Endothelial cell of umbilical vein (primary cell): ENCODE measurements at regions not wholly inside any gene's neighbourhood (a gene's known extent, or its start where the extent isn't known, plus 50 kb on each side); places are given as distances from the start of the nearest gene placed in this dataset.

ENCODE experiments used
- BruUV-seq: library from RNA; stranded (reverse); fragments of 400-500 nt; replicated peaks from 2 replicates; lab custom pipeline; 2021; lab: Mats Ljungman, UMichigan
- CTCF ChIA-PET: fragments of 300-600, 350-600 bp; sonication (Branson Sonifier 250); formaldehyde crosslinking; loops from one replicate; lab custom pipeline; 2021; ENCODE audit warnings: antibody characterized with exemption, inconsistent platforms; lab: Charles Lee
- POLR2A ChIA-PET: fragments of 300-600, 350-600 bp; sonication (Branson Sonifier 250); formaldehyde crosslinking; loops from one replicate; lab custom pipeline; 2021; ENCODE audit warnings: antibody characterized with exemption, inconsistent platforms; lab: Charles Lee
- DNase-seq: peaks from one replicate; pipeline ENCODE4 v3.0.0-alpha.2; 2011; ENCODE audit warnings: low read depth, low spot score
- FAIRE-seq: peaks from 2 replicates; lab custom pipeline; 2011; peaks lifted over from hg19 to GRCh38; lab: Jason Lieb, UNC
- H2AFZ ChIP-seq: 2 replicates; pipeline ENCODE4 v1.6.0; 2012; ENCODE audit warnings: low read depth, low read length, control low read depth, inconsistent platforms
- H3K27ac ChIP-seq: 2 replicates; pipeline ENCODE4 v1.5.1; 2011; ENCODE audit warnings: low read depth, mild to moderate bottlenecking, control low read depth, low read length, moderate library complexity; ENCODE audit not compliant: insufficient read depth
- H3K27me3 ChIP-seq, 2 experiments: 2 replicates each; pipeline versions ENCODE4 v1.6.0 to v1.6.1; 2011; ENCODE audit warnings: low read length in 2 of 2, mixed read lengths in 1 of 2; ENCODE audit not compliant: control insufficient read depth in 2 of 2, insufficient read depth in 2 of 2
- H3K36me3 ChIP-seq, 2 experiments: 2 replicates in 1 of 2; 3 replicates in 1 of 2; pipeline ENCODE4 v1.5.1; 2011; ENCODE audit warnings: low read length in 2 of 2, mild to moderate bottlenecking in 1 of 2, moderate library complexity in 1 of 2; ENCODE audit not compliant: control insufficient read depth in 2 of 2, insufficient read depth in 2 of 2; ENCODE audit errors: extremely low read depth in 1 of 2
- H3K4me1 ChIP-seq: 3 replicates; pipeline ENCODE4 v1.5.1; 2011; ENCODE audit warnings: mild to moderate bottlenecking, low read length; ENCODE audit not compliant: control insufficient read depth, insufficient read depth; ENCODE audit errors: extremely low read depth
- H3K4me2 ChIP-seq: 2 replicates; pipeline ENCODE4 v1.6.1; 2011; ENCODE audit warnings: low read length, control low read depth, mixed read lengths; ENCODE audit not compliant: insufficient read depth
- H3K4me3 ChIP-seq, 3 experiments: fragments of 200-600 bp in 1 of 3; sonication (generic), shearing (Covaris generic) in 1 of 3; replicated peaks in 1 of 3; 2 replicates each; pipeline ENCODE4 v1.5.1; 2011 to 2016; ENCODE audit warnings: control low read depth in 3 of 3, low read length in 3 of 3, mild to moderate bottlenecking in 2 of 3, inconsistent platforms in 1 of 3, low read depth in 1 of 3, moderate library complexity in 1 of 3; ENCODE audit not compliant: insufficient read depth in 1 of 3
- H3K79me2 ChIP-seq: 2 replicates; pipeline ENCODE4 v1.6.0; 2012; ENCODE audit warnings: low read length, inconsistent platforms; ENCODE audit not compliant: control insufficient read depth, insufficient read depth
- H3K9ac ChIP-seq: replicated peaks from 2 replicates; pipeline ENCODE3; 2011; ENCODE audit warnings: low read length, control low read depth; ENCODE audit not compliant: insufficient read depth; ENCODE audit errors: extremely low read depth
- H3K9me1 ChIP-seq: replicated peaks from 3 replicates; pipeline ENCODE4 v1.6.0; 2011; ENCODE audit warnings: mild to moderate bottlenecking, low read length; ENCODE audit not compliant: control insufficient read depth, insufficient read depth; ENCODE audit errors: extremely low read depth
- H3K9me3 ChIP-seq: replicated peaks from 2 replicates; pipeline ENCODE4 v1.5.1; 2012; ENCODE audit warnings: low read length, inconsistent platforms; ENCODE audit not compliant: control insufficient read depth, insufficient read depth
- H4K20me1 ChIP-seq: replicated peaks from 2 replicates; pipeline ENCODE3; 2011; ENCODE audit warnings: mild to moderate bottlenecking, low read length; ENCODE audit not compliant: control insufficient read depth, insufficient read depth; ENCODE audit errors: extremely low read depth
- CTCF ChIP-seq, 2 donors: IDR thresholded peaks; 1 replicate in 1 of 2; 2 replicates in 1 of 2; pipeline ENCODE4 v1.5.1; 2011; ENCODE audit warnings: low read length in 2 of 2, mild to moderate bottlenecking in 2 of 2, moderate library complexity in 2 of 2, control low read depth in 1 of 2, inconsistent platforms in 1 of 2, low read depth in 1 of 2; ENCODE audit not compliant: insufficient read depth in 1 of 2; ENCODE audit errors: extremely low read depth in 1 of 2
- EZH2 ChIP-seq: IDR thresholded peaks from 2 replicates; pipeline ENCODE4 v1.6.1; 2012; ENCODE audit warnings: borderline replicate concordance, low read depth, mild to moderate bottlenecking, moderate library complexity, low read length, inconsistent platforms; ENCODE audit not compliant: severe bottlenecking
- FOS ChIP-seq: IDR thresholded peaks from 2 replicates; pipeline ENCODE4 v1.6.1; 2011; ENCODE audit warnings: mild to moderate bottlenecking, low read length, moderate library complexity, borderline replicate concordance; ENCODE audit not compliant: insufficient read depth
- GATA2 ChIP-seq: IDR thresholded peaks from 2 replicates; pipeline ENCODE4 v1.7.0; 2011; ENCODE audit warnings: low read depth, mild to moderate bottlenecking, moderate library complexity, mixed read lengths, low read length; ENCODE audit not compliant: insufficient read length, insufficient read depth
- JUN ChIP-seq: IDR thresholded peaks from 2 replicates; pipeline ENCODE4 v1.6.1; 2011; ENCODE audit warnings: borderline replicate concordance, low read depth; ENCODE audit not compliant: insufficient read length, insufficient read depth
- MAX ChIP-seq: IDR thresholded peaks from 2 replicates; pipeline ENCODE4 v1.6.1; 2011; ENCODE audit not compliant: insufficient read depth, insufficient read length
- MYC ChIP-seq: IDR thresholded peaks from one replicate; pipeline ENCODE4 v1.6.1; 2011; ENCODE audit warnings: mild to moderate bottlenecking, low read depth, low read length
- POLR2A ChIP-seq: IDR thresholded peaks from 2 replicates; pipeline ENCODE4 v1.6.1; 2012; ENCODE audit warnings: low read depth, mild to moderate bottlenecking, control low read depth, low read length
- POLR2AphosphoS5 ChIP-seq: IDR thresholded peaks from 2 replicates; pipeline ENCODE4 v1.6.1; 2012; ENCODE audit warnings: low read depth, mild to moderate bottlenecking, control low read depth, low read length, moderate library complexity; ENCODE audit not compliant: insufficient read depth
- dilution Hi-C: fragments of 300-500 bp; cut with MboI; formaldehyde crosslinking; loops from one replicate; pipeline ENCODE4 v1.15.0; 2019; ENCODE audit warnings: low sequenced_read_pairs; ENCODE audit not compliant: extremely low pct_ligation_motif_present
- intact Hi-C: fragments of 100-400 bp; cut with micrococcal nuclease; formaldehyde crosslinking; loops from one replicate; pipeline ENCODE4 v1.10.0; 2022

GRCh38 chr2:56128235-56128634 is 55.6 kb upstream of the CCDC85A start:
- DNase-seq (no peak), FAIRE-seq (no peak)
- no peaks in the 10 kb centered on the region for H3K27me3 ChIP-seq
- H3K27ac ChIP-seq: no peak overlapping the region
- ChIA-PET POLR2A (no interaction called here), CTCF (interaction anchor here (0.5 to 1.3 kb wide), 2 partner anchors 51 to 167 kb away, joined by 3 to 4 read pairs; no protein-coding TSS in a partner anchor)
- intact Hi-C loops: no loop called here
- no peak overlapping the region for H2AFZ ChIP-seq
- no peaks in the 10 kb centered on the region for H3K9me1 ChIP-seq
- H3K36me3 ChIP-seq: no peaks in the 10 kb centered on the region
- no peak overlapping the region for H3K9ac ChIP-seq
- BruUV-seq: no TSS peak
- no peak overlapping the region for H3K4me3 ChIP-seq
- dilution Hi-C loops: no loop called here
- H4K20me1 ChIP-seq: no peaks in the 10 kb centered on the region
- H3K4me2 ChIP-seq: no peak overlapping the region
- TF ChIP-seq POLR2AphosphoS5 (no peak), CTCF (IDR thresholded peaks at IDR 0.05; ENCODE audit: extremely low read depth in 1 of 2, insufficient read depth in 1 of 2, low read depth in 1 of 2, low read length in 2 of 2) (no peak), POLR2A (no peak), JUN (no peak), MYC (no peak), EZH2 (no peak), GATA2 (no peak), FOS (no peak), MAX (no peak)
- H3K4me1 ChIP-seq: peaks cover 2% of the 10 kb centered on the region
- no peaks in the 10 kb centered on the region for H3K9me3 ChIP-seq
- H3K79me2 ChIP-seq: no peaks in the 10 kb centered on the region
